ENCODE measurements at regions not wholly inside any gene's neighbourhood (a gene's known extent, or its start where the extent isn't known, plus 50 kb on each side); places are given as distances from the start of the nearest gene placed in this dataset.

GRCh38 chr3:178284181-178284580, 252.1 kb upstream of the KCNMB2 start:
- Histone ChIP-seq H3K27ac (ENCODE audit: low read depth, low read length) (no peak overlapping the region), H3K36me3 (ENCODE audit: control insufficient read depth in 5 of 5, insufficient read depth in 5 of 5, low read length in 5 of 5) (no peaks in the 10 kb centered on the region), H3K4me3 (ENCODE audit: low read depth in 1 of 5, low read length in 5 of 5) (no peak overlapping the region), H3K27me3 (ENCODE audit: control insufficient read depth in 5 of 5, insufficient read depth in 4 of 5, low read length in 5 of 5) (no peaks in the 10 kb centered on the region), H3K9ac (ENCODE audit: low read length in 5 of 5) (no peak overlapping the region), H3K9me3 (ENCODE audit: control insufficient read depth in 5 of 5, low read length in 5 of 5) (peaks cover 2 to 9% (median 4%) of the 10 kb centered on the region in 5 donors), H3K4me1 (ENCODE audit: control insufficient read depth in 5 of 5, insufficient read depth in 5 of 5, low read length in 5 of 5) (no peaks in the 10 kb centered on the region)

- no peaks in the 10 kb centered on the region for H3K36me3 ChIP-seq (ENCODE audit: control insufficient read depth in 5 of 5, insufficient read depth in 5 of 5, low read length in 5 of 5)
- no peak overlapping the region for H3K27ac ChIP-seq (ENCODE audit: low read depth, low read length)
- no peaks in the 10 kb centered on the region for H3K27me3 ChIP-seq (ENCODE audit: control insufficient read depth in 5 of 5, insufficient read depth in 4 of 5, low read length in 5 of 5)
- no peaks in the 10 kb centered on the region for H3K4me1 ChIP-seq (ENCODE audit: control insufficient read depth in 5 of 5, insufficient read depth in 5 of 5, low read length in 5 of 5)
- no peak overlapping the region for H3K9ac ChIP-seq (ENCODE audit: low read length in 5 of 5)
- H3K4me3 ChIP-seq (ENCODE audit: low read depth in 1 of 5, low read length in 5 of 5), result no peak overlapping the region
- H3K9me3 ChIP-seq (ENCODE audit: control insufficient read depth in 5 of 5, low read length in 5 of 5), result no peaks in the 10 kb centered on the region
These were observed 248.2 kb upstream of the KCNMB2 start for GRCh38 chr3:178288074-178288473.

GRCh38 chr3:178289544-178290160, 246.6 kb upstream of the KCNMB2 start:
- Histone ChIP-seq H3K27me3 (ENCODE audit: control insufficient read depth in 5 of 5, insufficient read depth in 4 of 5, low read length in 5 of 5) (no peaks in the 10 kb centered on the region), H3K9ac (ENCODE audit: low read length in 5 of 5) (no peak overlapping the region), H3K27ac (ENCODE audit: low read depth, low read length) (no peak overlapping the region), H3K36me3 (ENCODE audit: control insufficient read depth in 5 of 5, insufficient read depth in 5 of 5, low read length in 5 of 5) (no peaks in the 10 kb centered on the region), H3K9me3 (ENCODE audit: control insufficient read depth in 5 of 5, low read length in 5 of 5) (no peaks in the 10 kb centered on the region), H3K4me3 (ENCODE audit: low read depth in 1 of 5, low read length in 5 of 5) (no peak overlapping the region), H3K4me1 (ENCODE audit: control insufficient read depth in 5 of 5, insufficient read depth in 5 of 5, low read length in 5 of 5) (no peaks in the 10 kb centered on the region)

- Histone ChIP-seq H3K27me3 (ENCODE audit: control insufficient read depth in 5 of 5, insufficient read depth in 4 of 5, low read length in 5 of 5) (no peaks in the 10 kb centered on the region), H3K27ac (ENCODE audit: low read depth, low read length) (no peak overlapping the region), H3K36me3 (ENCODE audit: control insufficient read depth in 5 of 5, insufficient read depth in 5 of 5, low read length in 5 of 5) (no peaks in the 10 kb centered on the region), H3K4me3 (ENCODE audit: low read depth in 1 of 5, low read length in 5 of 5) (no peak overlapping the region), H3K4me1 (ENCODE audit: control insufficient read depth in 5 of 5, insufficient read depth in 5 of 5, low read length in 5 of 5) (no peaks in the 10 kb centered on the region), H3K9me3 (ENCODE audit: control insufficient read depth in 5 of 5, low read length in 5 of 5) (no peaks in the 10 kb centered on the region), H3K9ac (ENCODE audit: low read length in 5 of 5) (no peak overlapping the region)
These were observed 244.5 kb upstream of the KCNMB2 start for GRCh38 chr3:178291574-178292370.

GRCh38 chr3:178295292-178295912, 240.8 kb upstream of the KCNMB2 start:
- Histone ChIP-seq H3K4me3 (ENCODE audit: low read depth in 1 of 5, low read length in 5 of 5) (no peak overlapping the region), H3K36me3 (ENCODE audit: control insufficient read depth in 5 of 5, insufficient read depth in 5 of 5, low read length in 5 of 5) (no peaks in the 10 kb centered on the region), H3K27me3 (ENCODE audit: control insufficient read depth in 5 of 5, insufficient read depth in 4 of 5, low read length in 5 of 5) (no peaks in the 10 kb centered on the region), H3K27ac (ENCODE audit: low read depth, low read length) (no peak overlapping the region), H3K4me1 (ENCODE audit: control insufficient read depth in 5 of 5, insufficient read depth in 5 of 5, low read length in 5 of 5) (no peaks in the 10 kb centered on the region), H3K9ac (ENCODE audit: low read length in 5 of 5) (no peak overlapping the region), H3K9me3 (ENCODE audit: control insufficient read depth in 5 of 5, low read length in 5 of 5) (no peaks in the 10 kb centered on the region)

- Histone ChIP-seq H3K9ac (ENCODE audit: low read length in 5 of 5) (no peak overlapping the region), H3K27me3 (ENCODE audit: control insufficient read depth in 5 of 5, insufficient read depth in 4 of 5, low read length in 5 of 5) (no peaks in the 10 kb centered on the region), H3K36me3 (ENCODE audit: control insufficient read depth in 5 of 5, insufficient read depth in 5 of 5, low read length in 5 of 5) (no peaks in the 10 kb centered on the region), H3K4me1 (ENCODE audit: control insufficient read depth in 5 of 5, insufficient read depth in 5 of 5, low read length in 5 of 5) (no peaks in the 10 kb centered on the region), H3K4me3 (ENCODE audit: low read depth in 1 of 5, low read length in 5 of 5) (no peak overlapping the region), H3K27ac (ENCODE audit: low read depth, low read length) (no peak overlapping the region), H3K9me3 (ENCODE audit: control insufficient read depth in 5 of 5, low read length in 5 of 5) (no peaks in the 10 kb centered on the region)
These were observed 239.0 kb upstream of the KCNMB2 start for GRCh38 chr3:178297199-178297598.

- H3K36me3 ChIP-seq (ENCODE audit: control insufficient read depth in 5 of 5, insufficient read depth in 5 of 5, low read length in 5 of 5), result no peaks in the 10 kb centered on the region
- no peaks in the 10 kb centered on the region for H3K27me3 ChIP-seq (ENCODE audit: control insufficient read depth in 5 of 5, insufficient read depth in 4 of 5, low read length in 5 of 5)
- H3K4me1 ChIP-seq (ENCODE audit: control insufficient read depth in 5 of 5, insufficient read depth in 5 of 5, low read length in 5 of 5), result no peaks in the 10 kb centered on the region
- no peak overlapping the region for H3K9ac ChIP-seq (ENCODE audit: low read length in 5 of 5)
- no peak overlapping the region for H3K27ac ChIP-seq (ENCODE audit: low read depth, low read length)
- no peaks in the 10 kb centered on the region for H3K9me3 ChIP-seq (ENCODE audit: control insufficient read depth in 5 of 5, low read length in 5 of 5)
- no peak overlapping the region for H3K4me3 ChIP-seq (ENCODE audit: low read depth in 1 of 5, low read length in 5 of 5)
These were observed 238.5 kb upstream of the KCNMB2 start for GRCh38 chr3:178297740-178298139.

GRCh38 chr3:178300441-178300959, 235.7 kb upstream of the KCNMB2 start:
- Histone ChIP-seq H3K9me3 (ENCODE audit: control insufficient read depth in 5 of 5, low read length in 5 of 5) (peaks cover 0 to 6% (median 0%) of the 10 kb centered on the region in 5 donors), H3K36me3 (ENCODE audit: control insufficient read depth in 5 of 5, insufficient read depth in 5 of 5, low read length in 5 of 5) (no peaks in the 10 kb centered on the region), H3K9ac (ENCODE audit: low read length in 5 of 5) (no peak overlapping the region), H3K4me3 (ENCODE audit: low read depth in 1 of 5, low read length in 5 of 5) (no peak overlapping the region), H3K27ac (ENCODE audit: low read depth, low read length) (no peak overlapping the region), H3K4me1 (ENCODE audit: control insufficient read depth in 5 of 5, insufficient read depth in 5 of 5, low read length in 5 of 5) (no peaks in the 10 kb centered on the region), H3K27me3 (ENCODE audit: control insufficient read depth in 5 of 5, insufficient read depth in 4 of 5, low read length in 5 of 5) (no peaks in the 10 kb centered on the region)

GRCh38 chr3:178302966-178303930, 233.0 kb upstream of the KCNMB2 start:
- no peaks in the 10 kb centered on the region for H3K4me1 ChIP-seq (ENCODE audit: control insufficient read depth in 5 of 5, insufficient read depth in 5 of 5, low read length in 5 of 5)
- no peak overlapping the region for H3K9ac ChIP-seq (ENCODE audit: low read length in 5 of 5)
- no peak overlapping the region for H3K4me3 ChIP-seq (ENCODE audit: low read depth in 1 of 5, low read length in 5 of 5)
- no peak overlapping the region for H3K27ac ChIP-seq (ENCODE audit: low read depth, low read length)
- peaks cover 0 to 6% (median 0%) of the 10 kb centered on the region in 5 donors for H3K9me3 ChIP-seq (ENCODE audit: control insufficient read depth in 5 of 5, low read length in 5 of 5)
- H3K36me3 ChIP-seq (ENCODE audit: control insufficient read depth in 5 of 5, insufficient read depth in 5 of 5, low read length in 5 of 5), result no peaks in the 10 kb centered on the region
- H3K27me3 ChIP-seq (ENCODE audit: control insufficient read depth in 5 of 5, insufficient read depth in 4 of 5, low read length in 5 of 5), result no peaks in the 10 kb centered on the region
